ENCODE measurements at regions not wholly inside any gene's neighbourhood (a gene's known extent, or its start where the extent isn't known, plus 50 kb on each side); places are given as distances from the start of the nearest gene placed in this dataset.

- TF ChIP-seq CTCF (conservative IDR thresholded peaks at IDR 0.05; ENCODE audit: low read depth, low read length) (no peak), EZH2 (IDR thresholded peaks at IDR 0.05; ENCODE audit: borderline replicate concordance, low read depth, low read length, poor library complexity, severe bottlenecking) (no peak)
Observed at GRCh38 chr18:25724121-25724520, 366.3 kb downstream of the SS18 start.

All from A673 (cell line).